Activated T-cell treated with anti-CD3 and anti-CD28 coated beads, Interleukin-2, amount 50 U/mL, for 48 hours (primary cell): ENCODE measurements at regions not wholly inside any gene's neighbourhood (a gene's known extent, or its start where the extent isn't known, plus 50 kb on each side); places are given as distances from the start of the nearest gene placed in this dataset.

ENCODE experiments used
- DNase-seq, 2 experiments: peaks; one replicate each; pipeline ENCODE4 v3.0.0-alpha.2; 2020

DNA sequence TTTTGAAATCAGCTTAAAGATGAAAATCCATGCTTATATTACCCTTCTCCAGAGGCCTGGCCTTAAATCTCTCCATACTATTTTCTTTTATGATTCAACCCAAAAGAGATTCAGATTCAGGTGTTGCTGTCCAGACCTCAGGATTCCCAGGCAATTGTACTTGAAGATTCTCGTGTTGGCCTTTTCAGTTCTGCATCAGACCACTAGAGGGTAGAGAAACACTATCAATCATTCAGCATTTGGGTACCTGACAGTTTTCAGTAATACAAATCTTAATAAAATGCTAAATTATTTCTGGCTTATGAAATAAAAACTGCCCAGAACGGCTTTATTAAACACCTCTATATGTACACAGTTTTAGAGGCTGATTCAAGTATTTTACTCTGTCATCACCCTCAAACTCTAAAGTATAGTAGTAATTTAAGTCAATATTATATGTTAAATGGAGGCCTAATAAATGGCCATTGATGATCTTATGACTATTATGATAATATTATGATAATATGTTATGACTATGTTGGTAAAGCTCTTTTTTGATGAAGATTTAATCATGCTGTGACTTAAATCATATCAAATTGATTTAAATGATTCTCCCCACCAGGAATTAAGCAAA, 301.1 kb downstream of the DUSP6 start:
- no peak for DNase-seq

- DNase-seq, result no peak
Measured at GRCh38 chr12:89047856-89048418, 304.4 kb downstream of the DUSP6 start.

DNA sequence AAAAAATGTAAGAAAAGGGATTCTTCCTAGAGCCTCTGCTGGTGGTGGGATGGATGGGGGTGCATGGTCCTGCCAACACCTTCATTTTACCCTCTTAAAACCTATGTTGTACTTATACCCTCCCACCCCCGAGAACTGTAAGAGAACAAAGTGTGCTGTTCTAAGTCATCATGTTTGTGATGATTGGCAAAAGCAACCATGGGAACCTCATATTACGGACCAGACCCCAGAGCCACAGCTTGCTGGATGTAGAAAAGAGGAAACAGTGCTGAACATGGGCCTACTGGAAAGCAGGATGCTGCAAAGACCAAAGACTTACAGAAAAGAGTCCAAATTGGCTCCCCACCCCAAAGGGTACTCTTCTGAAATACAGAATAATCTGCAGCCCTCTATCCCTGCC, 311.2 kb downstream of the DUSP6 start:
- DNase-seq, result no peak

GRCh38 chr12:89040146-89040964, 311.9 kb downstream of the DUSP6 start:
- peak; percentile 86 to 90 for DNase-seq

DNA sequence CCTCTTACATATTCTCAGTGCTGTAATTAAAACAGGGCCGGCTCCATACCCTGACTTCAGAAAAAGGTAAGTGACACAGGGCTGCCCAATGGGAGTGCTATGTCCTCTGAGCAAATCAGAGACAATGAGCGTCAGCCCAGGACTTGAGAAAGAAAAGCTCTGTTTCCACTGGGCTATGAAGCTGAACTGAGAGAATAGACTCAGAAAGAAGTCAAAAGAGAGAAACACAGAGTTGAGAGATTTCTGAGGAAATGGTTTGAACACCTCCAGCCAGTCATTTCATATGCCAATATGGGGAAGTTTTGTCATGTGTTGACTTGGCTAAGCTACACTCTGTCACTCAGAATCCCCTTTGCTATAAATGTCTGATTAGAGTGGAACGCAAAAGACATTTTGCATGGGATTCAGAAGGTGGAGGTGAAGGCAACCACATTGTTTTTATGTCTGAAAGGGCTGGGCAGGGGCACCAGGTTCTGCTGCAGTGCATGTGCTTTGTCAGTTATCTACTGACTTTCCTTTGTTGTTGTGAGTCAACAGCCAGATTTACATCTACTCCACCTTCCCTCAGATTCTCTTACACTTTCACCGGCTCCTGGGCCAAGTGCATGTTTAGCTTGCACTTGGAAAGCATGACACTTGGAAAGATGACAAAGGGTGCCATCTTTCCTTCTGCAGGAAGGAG, 313.3 kb downstream of the DUSP6 start:
- DNase-seq, result peak; percentile 65 to 69

DNA sequence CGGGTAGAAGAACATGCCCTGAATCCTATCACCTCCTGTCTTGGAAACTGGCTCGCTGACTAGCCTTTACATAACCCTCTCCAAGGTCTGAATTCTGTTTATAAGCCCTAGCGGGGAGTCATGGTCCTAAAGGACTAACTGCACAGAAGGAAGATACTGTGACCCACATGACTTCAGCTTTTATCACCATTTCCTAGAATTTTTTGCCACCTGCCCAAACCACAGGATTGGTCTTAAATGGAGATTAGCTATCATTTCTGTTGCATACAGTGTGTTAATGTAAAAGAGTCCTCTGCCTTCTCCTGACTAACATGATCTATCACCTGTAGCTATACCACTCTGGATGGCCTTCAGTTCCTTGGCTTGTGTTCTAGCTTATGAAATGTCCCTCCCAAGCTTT, 319.2 kb downstream of the DUSP6 start:
- no peak for DNase-seq

- DNase-seq, result no peak
Measured at GRCh38 chr12:89029961-89030360, 322.3 kb downstream of the DUSP6 start.

GRCh38 chr12:89024580-89024979, 327.7 kb downstream of the DUSP6 start:
- DNase-seq, result no peak

GRCh38 chr12:89023936-89024335, 328.4 kb downstream of the DUSP6 start:
- DNase-seq, result no peak

DNA sequence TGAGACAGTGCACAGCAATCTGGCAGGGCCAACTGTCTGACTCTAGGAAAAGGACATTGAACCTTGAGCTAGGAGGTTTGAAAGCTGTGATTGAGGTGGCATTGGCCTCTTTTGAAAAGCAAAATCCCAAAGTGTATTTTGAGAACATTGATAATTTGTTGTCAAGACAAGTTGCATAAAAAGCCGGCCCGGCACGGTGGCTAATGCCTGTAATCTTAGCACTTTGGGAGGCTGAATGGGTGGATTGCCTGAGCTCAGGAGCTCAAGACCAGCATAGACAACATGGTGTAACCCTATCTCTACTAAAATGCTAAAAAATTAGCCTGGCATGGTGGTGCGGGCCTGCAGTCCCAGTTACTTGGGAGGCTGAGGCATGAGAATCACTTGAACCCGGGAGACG, 331.6 kb downstream of the DUSP6 start:
- no peak for DNase-seq

- DNase-seq, result no peak
Measured at GRCh38 chr12:89020121-89020480, 332.2 kb downstream of the DUSP6 start.

GRCh38 chr12:89019439-89020120, 332.7 kb downstream of the DUSP6 start:
- DNase-seq, result peak; percentile 80 to 84

GRCh38 chr12:89016970-89017778, 335.1 kb downstream of the DUSP6 start:
- no peak for DNase-seq

GRCh38 chr12:89015419-89015818, 336.9 kb downstream of the DUSP6 start:
- no peak for DNase-seq

GRCh38 chr12:88998421-88998820, 353.9 kb downstream of the DUSP6 start:
- no peak for DNase-seq

- DNase-seq, result no peak
Measured at GRCh38 chr12:88996200-88996788, 356.0 kb downstream of the DUSP6 start.

- no peak for DNase-seq
Measured at GRCh38 chr12:88994971-88995370, 357.3 kb downstream of the DUSP6 start.

DNA sequence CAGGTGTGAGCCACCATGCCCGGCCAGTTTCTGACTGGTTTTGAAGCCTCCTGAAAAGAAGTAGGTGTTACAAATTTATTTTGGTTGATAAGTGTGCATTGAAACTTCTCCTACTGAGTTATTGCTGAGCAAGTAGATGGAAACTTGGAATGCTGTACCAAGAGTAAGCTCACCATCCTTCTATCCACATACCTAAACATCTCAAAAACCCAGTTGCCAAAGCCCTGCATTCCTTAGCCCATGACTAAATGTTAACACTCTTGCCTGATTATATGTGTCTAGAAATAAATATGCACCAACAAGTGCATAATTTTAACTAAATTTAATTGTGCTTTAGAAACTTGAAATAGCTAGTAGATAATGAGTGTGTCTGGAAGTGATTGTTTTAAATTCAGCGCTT, 357.8 kb downstream of the DUSP6 start:
- no peak for DNase-seq

GRCh38 chr12:88993651-88994050, 358.6 kb downstream of the DUSP6 start:
- no peak for DNase-seq

DNA sequence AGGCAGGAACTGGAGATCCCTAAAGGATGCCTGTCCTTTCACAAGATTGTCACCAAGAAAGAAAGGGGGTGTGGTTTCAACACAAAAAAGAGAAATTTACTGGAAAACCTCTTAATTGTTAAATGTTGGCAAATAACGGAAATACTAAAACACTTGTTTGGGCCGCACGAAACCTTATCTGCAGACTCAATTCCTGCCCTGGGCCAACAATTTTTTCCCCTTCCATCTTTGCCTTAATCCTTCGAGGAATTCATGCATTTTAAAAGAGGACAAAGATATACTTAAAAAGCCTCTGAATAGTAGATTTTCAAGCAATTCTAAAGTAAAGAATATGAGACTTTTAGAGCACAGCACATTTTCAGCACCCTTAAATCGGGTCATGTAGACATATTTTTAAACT, 366.2 kb downstream of the DUSP6 start:
- DNase-seq, result no peak

DNA sequence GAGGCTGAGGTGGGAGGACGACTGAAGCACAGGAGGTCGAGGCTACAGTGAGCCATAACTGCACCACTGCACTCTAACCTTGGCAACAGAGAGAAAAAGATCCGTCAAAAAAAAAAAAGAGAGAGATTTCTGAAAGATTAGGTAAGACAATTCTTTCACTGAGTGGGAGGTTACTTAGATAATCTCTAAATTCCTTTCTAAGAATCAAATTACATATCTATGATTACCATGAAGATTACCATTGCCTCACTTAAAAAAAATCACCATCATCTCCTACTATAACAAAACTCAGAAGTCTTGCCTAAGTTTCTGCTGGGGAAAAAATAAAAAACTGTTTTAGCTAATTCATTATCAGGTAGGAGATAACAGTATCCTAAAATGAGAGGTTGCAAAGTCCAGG, 366.7 kb downstream of the DUSP6 start:
- no peak for DNase-seq

DNA sequence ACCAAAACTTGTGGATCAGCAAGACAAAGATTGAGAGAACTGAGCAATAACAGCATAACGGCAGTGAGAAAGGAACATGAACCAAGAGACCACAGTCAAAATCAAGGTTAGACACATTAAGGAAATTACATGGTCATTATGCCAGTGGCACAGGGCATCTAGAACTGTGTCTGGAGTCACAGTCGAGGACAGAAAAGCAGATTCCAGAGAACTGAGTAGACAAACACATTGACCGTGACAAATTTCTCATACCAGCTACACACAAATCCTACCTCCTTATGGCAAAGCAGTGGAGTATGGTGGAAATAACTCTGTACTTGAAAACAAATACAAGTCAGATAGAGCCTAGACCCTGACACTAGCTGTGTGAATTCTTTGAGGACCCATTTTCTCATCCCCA, 367.3 kb downstream of the DUSP6 start:
- DNase-seq, result no peak
